ENCODE measurements at regions not wholly inside any gene's neighbourhood (a gene's known extent, or its start where the extent isn't known, plus 50 kb on each side); places are given as distances from the start of the nearest gene placed in this dataset.

GRCh38 chr17:12227547-12227946, 206.9 kb downstream of the MAP2K4 start:
- TF ChIP-seq CTCF (IDR thresholded peaks at IDR 0.05): no peak
- no peak for TF ChIP-seq RCOR1 (IDR thresholded peaks at IDR 0.05; ENCODE audit: low read length)
- TF ChIP-seq POLR2AphosphoS5 (IDR thresholded peaks at IDR 0.05; ENCODE audit: low read depth, low read length): no peak
- TF ChIP-seq RAD21 (IDR thresholded peaks at IDR 0.05; ENCODE audit: low read length): no peak
- no peak for TF ChIP-seq USF2 (IDR thresholded peaks at IDR 0.05; ENCODE audit: borderline replicate concordance, low read depth, low read length)
- no peak for TF ChIP-seq EZH2phosphoT487 (IDR thresholded peaks at IDR 0.05; ENCODE audit: borderline replicate concordance, low read depth)
- no peak for TF ChIP-seq EP300 (IDR thresholded peaks at IDR 0.05; ENCODE audit: borderline replicate concordance in 1 of 2, low read depth in 1 of 2, low read length in 1 of 2)
- no peak for TF ChIP-seq TAF1 (IDR thresholded peaks at IDR 0.05; ENCODE audit: borderline replicate concordance, low read depth, low read length)
- no peak for TF ChIP-seq ELF1 (IDR thresholded peaks at IDR 0.05)

Data from SK-N-SH (cell line).